Activated CD8-positive, alpha-beta memory T cell treated with anti-CD3 and anti-CD28 coated beads, Interleukin-2, amount 50 U/mL, for 48 hours (primary cell): ENCODE measurements at regions not wholly inside any gene's neighbourhood (a gene's known extent, or its start where the extent isn't known, plus 50 kb on each side); places are given as distances from the start of the nearest gene placed in this dataset.

Experiments
- DNase-seq: peaks from one replicate; pipeline ENCODE4 v3.0.0-alpha.2; 2020

GRCh38 chr21:32183396-32183795 lies 95.5 kb downstream of the MIS18A start:
- DNase-seq: no peak

- DNase-seq: no peak
These were observed 96.4 kb downstream of the MIS18A start for GRCh38 chr21:32182449-32182848.

GRCh38 chr21:32181457-32181856 lies 97.4 kb downstream of the MIS18A start:
- DNase-seq: no peak

- DNase-seq: no peak
These were observed 104.0 kb downstream of the MIS18A start for GRCh38 chr21:32174819-32175218.

GRCh38 chr21:32173121-32173724 lies 105.6 kb downstream of the MIS18A start:
- DNase-seq: no peak

- DNase-seq: no peak
These were observed 106.7 kb downstream of the MIS18A start for GRCh38 chr21:32172106-32172505.

- no peak for DNase-seq
These were observed 111.3 kb downstream of the MIS18A start for GRCh38 chr21:32167513-32167912.

- no peak for DNase-seq
These were observed 115.5 kb downstream of the MIS18A start for GRCh38 chr21:32163386-32163785.

- no peak for DNase-seq
These were observed 116.0 kb downstream of the MIS18A start for GRCh38 chr21:32162727-32163320.

- no peak for DNase-seq
These were observed 123.6 kb downstream of the MIS18A start for GRCh38 chr21:32155226-32155625.

- no peak for DNase-seq
These were observed 131.8 kb downstream of the MIS18A start for GRCh38 chr21:32147041-32147440.

- no peak for DNase-seq
These were observed 134.0 kb downstream of the MIS18A start for GRCh38 chr21:32144851-32145250.

- no peak for DNase-seq
These were observed 135.5 kb downstream of the MIS18A start for GRCh38 chr21:32143241-32143939.

- no peak for DNase-seq
These were observed 137.6 kb downstream of the MIS18A start for GRCh38 chr21:32141318-32141633.

GRCh38 chr21:32140604-32141317 lies 138.1 kb downstream of the MIS18A start:
- DNase-seq: no peak

GRCh38 chr21:32140151-32140550 lies 138.7 kb downstream of the MIS18A start:
- DNase-seq: no peak

GRCh38 chr21:32138658-32139057 lies 140.2 kb downstream of the MIS18A start:
- no peak for DNase-seq

GRCh38 chr21:32137931-32138330 lies 140.9 kb downstream of the MIS18A start:
- no peak for DNase-seq

GRCh38 chr21:32137266-32137665 lies 141.6 kb downstream of the MIS18A start:
- no peak for DNase-seq

GRCh38 chr21:32136546-32136945 lies 142.3 kb downstream of the MIS18A start:
- no peak for DNase-seq

GRCh38 chr21:32135401-32136363 lies 143.2 kb downstream of the MIS18A start:
- no peak for DNase-seq

GRCh38 chr21:32134441-32135130 lies 144.3 kb downstream of the MIS18A start:
- no peak for DNase-seq
